ENCODE measurements at regions not wholly inside any gene's neighbourhood (a gene's known extent, or its start where the extent isn't known, plus 50 kb on each side); places are given as distances from the start of the nearest gene placed in this dataset.
A peak's percentile ranks its signal among the peaks of the same experiment; 100 is the strongest.
"Not testable (repeated sequence)": the region's sequence is repeated elsewhere in the genome, so short reads cannot be mapped to it uniquely, and the experiment has no call there.

GRCh38 chr15:20280933-20281463 is 260.6 kb downstream of the GOLGA6L6 start:
- no peak overlapping the region for H3K4me3 ChIP-seq (ENCODE audit: low read depth, low read length)
- DNase-seq (ENCODE audit: low read depth): no peak
- no peak for TF ChIP-seq CTCF (IDR thresholded peaks at IDR 0.05; ENCODE audit: control insufficient read depth, extremely low read depth, insufficient read depth)

- DNase-seq (ENCODE audit: low read depth); H3K4me3 ChIP-seq (ENCODE audit: low read depth, low read length): not testable (repeated sequence)
Observed at GRCh38 chr15:20280141-20280932, 261.3 kb downstream of the GOLGA6L6 start.

- not testable (repeated sequence) for H3K4me3 ChIP-seq (ENCODE audit: low read depth, low read length); DNase-seq (ENCODE audit: low read depth)
Observed at GRCh38 chr15:20279056-20279455, 262.5 kb downstream of the GOLGA6L6 start.

DNA sequence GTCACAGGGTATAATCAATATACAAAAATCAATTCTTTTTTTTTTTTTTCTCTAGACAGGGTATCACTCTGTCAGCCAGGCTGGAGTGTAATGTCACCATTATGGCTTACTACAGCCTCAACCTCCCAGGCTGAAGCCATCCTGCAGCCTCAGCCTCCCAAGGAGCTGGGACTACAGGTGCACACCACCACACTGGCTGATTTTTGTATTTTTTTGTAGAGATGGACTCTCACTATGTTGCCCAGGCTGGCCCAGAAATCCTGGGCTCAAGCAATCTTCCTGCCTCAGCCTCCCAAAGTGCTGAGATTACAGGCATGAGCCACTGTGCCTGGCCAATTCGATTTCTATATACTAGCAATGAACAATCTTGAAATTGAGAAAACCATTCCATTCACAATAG is 263.2 kb downstream of the GOLGA6L6 start:
- not testable (repeated sequence) for H3K4me3 ChIP-seq (ENCODE audit: low read depth, low read length); DNase-seq (ENCODE audit: low read depth)

GRCh38 chr15:20277451-20277850 is 264.1 kb downstream of the GOLGA6L6 start:
- not testable (repeated sequence) for DNase-seq (ENCODE audit: low read depth); H3K4me3 ChIP-seq (ENCODE audit: low read depth, low read length)

DNA sequence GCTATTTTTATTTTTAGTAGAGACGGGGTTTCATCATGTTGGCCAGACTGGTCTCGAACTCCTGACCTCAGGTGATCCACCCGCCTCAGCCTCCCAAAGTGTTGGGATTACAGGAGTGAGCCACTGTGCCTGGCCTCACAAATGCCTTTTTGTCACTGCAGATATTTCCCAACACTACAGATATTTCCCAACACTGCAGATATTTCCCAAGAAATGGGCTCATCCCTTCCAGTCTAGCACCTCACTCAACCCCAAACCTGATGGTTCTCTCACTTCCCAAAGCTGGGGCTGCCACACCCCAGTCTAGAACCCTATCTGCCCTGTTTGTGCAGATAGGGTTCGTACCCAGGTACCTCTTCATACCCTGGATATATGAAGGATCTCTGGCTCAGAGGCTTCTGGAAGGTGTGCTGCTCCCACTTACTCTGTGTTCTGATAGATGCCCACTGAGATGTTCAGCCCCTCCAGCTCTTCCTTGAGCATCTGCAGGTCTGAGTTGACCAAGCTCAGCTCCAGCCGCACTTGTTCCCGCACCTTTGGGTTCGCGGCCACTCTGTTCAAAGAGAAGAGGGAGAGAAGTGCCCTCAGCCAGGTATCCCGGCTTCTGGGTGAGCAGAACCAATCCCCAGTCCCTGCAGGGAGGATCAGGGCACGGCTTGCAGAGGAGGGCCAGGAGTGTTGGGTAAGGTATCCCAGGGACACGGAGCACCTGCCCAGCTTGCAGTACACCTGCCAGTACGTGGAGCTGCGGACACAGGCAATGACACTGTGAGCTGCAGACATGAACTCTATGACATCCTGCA is 265.1 kb downstream of the GOLGA6L6 start:
- DNase-seq (ENCODE audit: low read depth): peak; percentile 27

DNA sequence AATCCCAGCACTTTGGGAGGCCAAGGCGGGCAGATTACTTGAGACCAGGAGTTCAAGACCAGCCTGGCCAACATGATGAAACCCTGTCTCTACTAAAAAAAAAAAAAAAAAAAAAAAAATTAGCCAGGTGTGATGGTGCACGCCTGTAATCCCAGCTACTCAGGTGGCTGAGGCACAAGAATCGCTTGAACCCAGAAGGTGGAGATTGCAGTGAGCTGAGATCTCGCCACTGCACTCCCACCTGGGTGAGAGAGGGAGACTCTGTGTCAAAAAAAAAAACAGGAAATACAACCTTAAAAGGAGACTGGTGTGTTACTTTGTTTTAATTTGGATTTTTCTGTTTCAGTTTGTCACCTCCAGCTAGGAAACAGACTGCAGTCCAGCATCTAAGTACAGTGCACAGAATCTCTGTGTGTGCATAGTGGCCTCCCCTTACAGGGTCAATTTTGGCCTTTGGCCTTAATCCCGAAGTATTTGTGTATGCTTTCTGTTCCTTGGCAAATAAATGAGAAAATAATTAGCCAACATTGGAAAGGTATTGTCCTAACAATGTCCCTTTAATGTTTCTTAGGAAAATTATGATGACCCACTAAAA is 266.1 kb downstream of the GOLGA6L6 start:
- DNase-seq (ENCODE audit: low read depth); H3K4me3 ChIP-seq (ENCODE audit: low read depth, low read length): not testable (repeated sequence)

More for the DNA sequence above, 265.1 kb downstream of the GOLGA6L6 start:
- H3K4me3 ChIP-seq (ENCODE audit: low read depth, low read length): not testable (repeated sequence)

DNA sequence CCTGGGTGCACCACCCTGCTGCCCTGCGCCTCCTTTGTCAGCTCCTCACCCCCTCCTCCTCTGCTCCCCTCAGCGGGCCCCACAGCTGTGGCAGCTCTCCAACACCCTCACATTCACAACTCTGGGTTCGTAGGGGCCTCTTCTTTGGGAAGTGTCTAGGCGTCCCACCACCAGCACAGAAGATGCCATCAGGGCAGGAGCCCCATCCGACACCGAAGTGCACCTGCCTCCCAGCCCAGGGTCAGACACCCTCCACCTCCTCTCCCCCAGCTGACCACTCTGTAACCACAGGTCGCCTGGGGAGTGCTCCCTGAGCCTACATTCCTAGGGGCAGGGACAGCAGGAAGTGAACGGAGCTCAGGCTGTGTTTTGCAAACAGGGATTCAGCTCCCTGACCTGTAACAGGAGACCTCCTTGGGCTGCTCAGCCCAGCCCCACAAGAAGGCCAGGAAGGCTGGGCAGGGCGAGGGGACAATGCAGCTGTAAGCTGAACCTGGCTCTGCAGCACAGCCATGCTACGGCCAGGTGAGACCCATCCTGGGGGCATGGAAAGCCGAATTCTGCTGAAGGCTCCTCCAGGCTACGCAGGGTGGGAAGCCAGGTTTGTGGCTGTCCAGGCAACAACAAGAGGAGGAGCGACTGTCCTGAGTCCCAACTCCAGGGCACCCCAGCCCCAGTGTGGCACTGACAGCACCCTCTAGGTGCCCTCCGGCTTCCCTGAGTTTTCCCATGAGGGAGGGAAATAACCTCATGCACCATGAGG is 269.0 kb downstream of the GOLGA6L6 start:
- TF ChIP-seq CTCF (IDR thresholded peaks at IDR 0.05; ENCODE audit: control insufficient read depth, extremely low read depth, insufficient read depth): no peak
- DNase-seq (ENCODE audit: low read depth): no peak
- no peak overlapping the region for H3K4me3 ChIP-seq (ENCODE audit: low read depth, low read length)

GRCh38 chr15:20271647-20272046 is 270.0 kb downstream of the GOLGA6L6 start:
- H3K4me3 ChIP-seq (ENCODE audit: low read depth, low read length): no peak overlapping the region
- no peak for DNase-seq (ENCODE audit: low read depth)
- no peak for TF ChIP-seq CTCF (IDR thresholded peaks at IDR 0.05; ENCODE audit: control insufficient read depth, extremely low read depth, insufficient read depth)

GRCh38 chr15:20269956-20270355 is 271.6 kb downstream of the GOLGA6L6 start:
- H3K4me3 ChIP-seq (ENCODE audit: low read depth, low read length); DNase-seq (ENCODE audit: low read depth): not testable (repeated sequence)

DNA sequence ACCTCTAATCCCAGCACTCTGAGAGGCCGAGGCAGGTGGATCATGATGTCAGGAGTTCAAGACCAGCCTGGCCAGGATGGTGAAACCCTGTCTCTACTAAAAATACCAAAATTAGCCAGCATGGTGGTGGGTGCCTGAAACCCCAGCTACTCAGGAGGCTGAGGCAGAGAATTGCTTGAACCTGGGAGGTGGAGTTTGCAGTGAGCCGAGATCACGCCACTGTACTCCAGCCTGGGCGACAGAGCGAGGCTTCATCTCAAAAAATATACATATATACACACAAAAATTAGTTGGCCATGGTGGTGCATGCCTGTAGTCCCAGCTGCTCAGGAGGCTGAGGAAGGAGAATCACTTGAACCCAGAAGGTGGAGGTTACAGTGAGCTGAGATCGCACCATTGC is 273.6 kb downstream of the GOLGA6L6 start:
- not testable (repeated sequence) for DNase-seq (ENCODE audit: low read depth); H3K4me3 ChIP-seq (ENCODE audit: low read depth, low read length)

DNA sequence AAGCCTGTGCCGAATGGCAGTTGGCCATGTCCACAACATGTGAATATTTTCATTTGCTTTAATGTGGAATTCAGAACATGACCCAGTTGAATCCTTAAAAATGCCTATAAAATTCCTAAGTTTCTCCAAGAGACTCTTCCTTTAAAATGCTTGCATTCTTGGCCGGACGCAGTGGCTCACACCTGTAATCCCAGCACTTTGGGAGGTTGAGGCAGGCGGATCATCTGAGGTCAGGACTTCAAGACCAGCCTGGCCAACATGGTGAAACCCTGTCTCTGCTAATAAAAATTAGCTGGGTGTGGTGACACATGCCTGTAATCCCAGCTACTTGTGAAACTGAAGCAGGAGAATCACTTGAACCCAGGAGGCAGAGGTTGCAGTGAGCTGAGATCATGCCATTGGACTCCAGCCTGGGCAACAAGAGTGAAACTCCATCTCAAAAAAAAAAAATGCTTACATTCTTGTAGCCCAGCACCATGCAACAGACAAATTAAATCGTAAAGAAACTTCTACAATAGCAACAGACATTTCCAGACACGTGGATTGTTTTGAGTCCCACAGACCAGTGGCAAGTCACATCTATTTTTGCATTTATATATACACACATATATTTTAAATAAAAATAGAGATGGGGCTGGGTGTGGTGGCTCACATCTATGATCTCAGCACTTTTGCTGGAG is 274.4 kb downstream of the GOLGA6L6 start:
- not testable (repeated sequence) for DNase-seq (ENCODE audit: low read depth); H3K4me3 ChIP-seq (ENCODE audit: low read depth, low read length)

DNA sequence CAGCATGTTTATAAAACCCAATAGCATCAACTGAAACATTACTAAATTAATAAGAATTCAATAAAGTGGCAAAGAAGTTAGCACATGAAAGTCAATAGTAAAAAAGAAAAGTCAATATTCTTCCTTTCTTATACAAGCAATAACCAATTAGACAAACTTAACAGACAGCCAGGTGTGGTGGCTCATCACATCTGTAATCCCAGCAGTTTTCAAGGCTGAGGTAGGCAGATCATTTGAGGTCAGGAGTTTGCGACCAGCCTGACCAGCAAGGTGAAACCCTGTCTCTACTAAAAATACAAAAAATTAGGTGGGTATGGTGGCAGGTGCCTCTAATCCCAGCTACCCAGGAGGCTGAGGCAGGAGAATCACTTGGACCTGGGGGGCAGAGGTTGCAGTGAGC is 275.9 kb downstream of the GOLGA6L6 start:
- not testable (repeated sequence) for DNase-seq (ENCODE audit: low read depth); H3K4me3 ChIP-seq (ENCODE audit: low read depth, low read length)
